OCI-LY3 (cell line): ENCODE measurements at regions not wholly inside any gene's neighbourhood (a gene's known extent, or its start where the extent isn't known, plus 50 kb on each side); places are given as distances from the start of the nearest gene placed in this dataset.

ENCODE experiments used
- H2AFZ ChIP-seq: fragments of 200-600, 300-600 bp; shearing (Covaris generic); 2 replicates; pipeline ENCODE4 v1.6.0; 2014; ENCODE audit warnings: antibody characterized with exemption, low read depth, low read length
- H3K27ac ChIP-seq: fragments of 200-600, 300-600 bp; sonication (generic); 2 replicates; pipeline ENCODE4 v1.5.1; 2014; ENCODE audit warnings: mild to moderate bottlenecking, low read length, moderate library complexity, mixed read lengths
- H3K27me3 ChIP-seq: fragments of 200-600, 300-600 bp; sonication (generic); 2 replicates; pipeline ENCODE4 v1.6.1; 2014; ENCODE audit warnings: low read depth, low read length, mixed read lengths
- H3K36me3 ChIP-seq: fragments of 200-600, 300-600 bp; sonication (generic); replicated peaks from 2 replicates; pipeline ENCODE3; 2014; ENCODE audit warnings: low read depth, low read length, mixed read lengths
- H3K4me1 ChIP-seq: fragments of 300-600, 200-600 bp; sonication (generic); 2 replicates; pipeline ENCODE4 v1.6.1; 2014; ENCODE audit warnings: low read length, mixed read lengths
- H3K4me2 ChIP-seq: fragments of 200-600, 300-600 bp; sonication (generic); 2 replicates; pipeline ENCODE4 v1.6.1; 2014; ENCODE audit warnings: low read length, mixed read lengths
- H3K4me3 ChIP-seq: fragments of 300-600, 200-600 bp; sonication (generic); 2 replicates; pipeline ENCODE4 v1.5.1; 2014; ENCODE audit warnings: antibody characterized with exemption, mild to moderate bottlenecking, low read length, moderate library complexity
- H3K79me2 ChIP-seq: fragments of 300-600, 200-600 bp; shearing (Covaris generic); 2 replicates; pipeline ENCODE4 v1.6.1; 2014; ENCODE audit warnings: mild to moderate bottlenecking, low read length, mixed read lengths
- H3K9ac ChIP-seq: fragments of 300-600, 200-600 bp; shearing (Covaris generic); 2 replicates; pipeline ENCODE4 v1.6.0; 2014; ENCODE audit warnings: mild to moderate bottlenecking, low read length, moderate library complexity
- H3K9me3 ChIP-seq: fragments of 200-600, 300-600 bp; shearing (Covaris generic); 2 replicates; pipeline ENCODE4 v1.6.1; 2014; ENCODE audit warnings: low read length, mixed read lengths; ENCODE audit not compliant: insufficient read depth
- H4K20me1 ChIP-seq: fragments of 200-600, 300-600 bp; sonication (generic); 2 replicates; pipeline ENCODE4 v1.6.1; 2016; ENCODE audit warnings: low read length, mixed read lengths; ENCODE audit not compliant: insufficient read depth
- EZH2phosphoT487 ChIP-seq: fragments of 200-600 bp; shearing (Covaris generic); IDR thresholded peaks from 2 replicates; pipeline ENCODE4 v1.6.1; 2018; ENCODE audit warnings: antibody characterized with exemption, mixed run types, low read depth
- TF ChIP-seq, protein P1 (sequence below): fragments of 200-600, 300-600 bp; sonication (generic); IDR thresholded peaks from 2 replicates; pipeline ENCODE4 v1.5.1; 2014; ENCODE audit warnings: antibody characterized with exemption, low read length, low read depth

DNA sequence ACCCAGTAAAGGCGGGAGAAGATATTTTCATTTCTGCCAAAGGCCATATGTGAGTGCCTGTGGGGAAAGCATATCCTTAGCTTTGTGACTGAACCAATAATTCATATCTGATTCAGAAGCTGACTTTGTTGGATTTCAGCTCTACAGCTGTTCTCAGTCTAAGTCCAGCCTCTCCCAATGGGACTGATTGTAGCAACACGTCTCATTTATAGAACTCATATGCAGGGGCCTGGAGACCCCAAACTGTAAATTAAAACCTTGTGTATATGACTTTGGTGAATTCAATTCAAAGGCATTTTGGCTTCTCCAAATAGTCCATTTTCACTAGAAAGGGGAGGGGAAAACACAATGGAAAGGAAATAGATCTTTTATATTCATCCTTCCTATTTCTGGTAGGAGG is 250.4 kb upstream of the SORL1-AS1 start:
- no peak for TF ChIP-seq EZH2phosphoT487
- TF ChIP-seq, protein P1, sequence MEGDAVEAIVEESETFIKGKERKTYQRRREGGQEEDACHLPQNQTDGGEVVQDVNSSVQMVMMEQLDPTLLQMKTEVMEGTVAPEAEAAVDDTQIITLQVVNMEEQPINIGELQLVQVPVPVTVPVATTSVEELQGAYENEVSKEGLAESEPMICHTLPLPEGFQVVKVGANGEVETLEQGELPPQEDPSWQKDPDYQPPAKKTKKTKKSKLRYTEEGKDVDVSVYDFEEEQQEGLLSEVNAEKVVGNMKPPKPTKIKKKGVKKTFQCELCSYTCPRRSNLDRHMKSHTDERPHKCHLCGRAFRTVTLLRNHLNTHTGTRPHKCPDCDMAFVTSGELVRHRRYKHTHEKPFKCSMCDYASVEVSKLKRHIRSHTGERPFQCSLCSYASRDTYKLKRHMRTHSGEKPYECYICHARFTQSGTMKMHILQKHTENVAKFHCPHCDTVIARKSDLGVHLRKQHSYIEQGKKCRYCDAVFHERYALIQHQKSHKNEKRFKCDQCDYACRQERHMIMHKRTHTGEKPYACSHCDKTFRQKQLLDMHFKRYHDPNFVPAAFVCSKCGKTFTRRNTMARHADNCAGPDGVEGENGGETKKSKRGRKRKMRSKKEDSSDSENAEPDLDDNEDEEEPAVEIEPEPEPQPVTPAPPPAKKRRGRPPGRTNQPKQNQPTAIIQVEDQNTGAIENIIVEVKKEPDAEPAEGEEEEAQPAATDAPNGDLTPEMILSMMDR: no peak
- Histone ChIP-seq H3K27me3 (peaks cover 20% of the 10 kb centered on the region; the same call in 1 of the 2 replicates), H3K4me2 (no peak overlapping the region), H3K27ac (no peak overlapping the region), H3K79me2 (no peaks in the 10 kb centered on the region), H2AFZ (no peak overlapping the region), H3K4me1 (no peaks in the 10 kb centered on the region), H3K9me3 (no peaks in the 10 kb centered on the region), H3K36me3 (no peaks in the 10 kb centered on the region), H3K4me3 (no peak overlapping the region), H3K9ac (no peak overlapping the region), H4K20me1 (no peaks in the 10 kb centered on the region)

- Histone ChIP-seq H3K4me2 (no peak overlapping the region), H3K4me1 (no peaks in the 10 kb centered on the region), H3K9ac (no peak overlapping the region), H3K27me3 (peaks cover 20% of the 10 kb centered on the region; the same call in 1 of the 2 replicates), H2AFZ (no peak overlapping the region), H3K27ac (no peak overlapping the region), H3K79me2 (no peaks in the 10 kb centered on the region), H4K20me1 (no peaks in the 10 kb centered on the region), H3K4me3 (no peak overlapping the region), H3K36me3 (no peaks in the 10 kb centered on the region), H3K9me3 (no peaks in the 10 kb centered on the region)
- TF ChIP-seq, protein P1: no peak
- TF ChIP-seq EZH2phosphoT487: no peak
These were observed 248.2 kb upstream of the SORL1-AS1 start for GRCh38 chr11:121700968-121701367.

- Histone ChIP-seq H3K4me1 (no peaks in the 10 kb centered on the region), H3K79me2 (no peaks in the 10 kb centered on the region), H3K9ac (no peak overlapping the region), H3K4me2 (no peak overlapping the region), H3K36me3 (no peaks in the 10 kb centered on the region), H4K20me1 (no peaks in the 10 kb centered on the region), H3K4me3 (no peak overlapping the region), H3K27ac (no peak overlapping the region), H2AFZ (no peak overlapping the region), H3K27me3 (peaks cover 20% of the 10 kb centered on the region; the same call in 1 of the 2 replicates), H3K9me3 (no peaks in the 10 kb centered on the region)
- TF ChIP-seq EZH2phosphoT487: no peak
- TF ChIP-seq, protein P1: no peak
These were observed 247.0 kb upstream of the SORL1-AS1 start for GRCh38 chr11:121699801-121700200.

DNA sequence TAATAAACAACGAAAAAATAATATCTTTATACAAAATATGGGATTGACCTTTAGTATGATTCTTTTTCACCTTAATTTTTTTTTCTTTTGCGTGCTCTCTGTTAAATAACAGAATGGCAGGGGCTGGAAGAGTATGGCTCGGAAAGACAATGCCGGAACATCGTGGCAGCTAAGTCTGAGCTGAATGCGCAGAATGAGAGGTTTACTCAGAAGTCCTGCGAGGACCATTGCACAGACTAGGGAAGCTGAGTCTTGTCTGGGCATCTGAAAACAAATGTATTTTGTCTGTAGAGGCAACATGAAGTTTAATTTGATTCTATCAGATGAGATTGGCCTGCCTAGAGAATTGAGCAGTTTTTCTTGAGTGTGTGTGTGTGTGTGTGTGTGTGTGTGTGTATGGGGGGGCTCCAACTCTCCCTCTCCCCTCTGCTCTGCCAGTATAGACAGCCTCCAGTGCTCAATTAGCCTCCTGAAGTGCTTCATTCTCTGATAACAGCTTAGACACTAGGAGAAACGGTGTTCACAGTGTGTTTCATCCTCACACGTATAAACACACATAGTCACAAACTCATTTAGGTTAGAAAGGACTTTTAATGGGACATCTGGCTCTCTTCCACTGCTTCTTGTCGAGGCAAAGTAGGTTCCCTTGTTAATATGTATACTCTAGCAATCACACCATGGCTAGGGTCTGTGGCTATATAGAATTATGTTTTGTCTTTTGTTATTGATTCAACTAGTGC is 244.3 kb upstream of the SORL1-AS1 start:
- H3K27ac ChIP-seq: no peak overlapping the region
- no peak overlapping the region for H3K4me2 ChIP-seq
- H3K4me3 ChIP-seq: no peak overlapping the region
- no peak overlapping the region for H2AFZ ChIP-seq
- peaks cover 10% of the 10 kb centered on the region; the same call in 1 of the 2 replicates for H3K27me3 ChIP-seq
- H3K79me2 ChIP-seq: no peaks in the 10 kb centered on the region
- H4K20me1 ChIP-seq: no peaks in the 10 kb centered on the region
- no peaks in the 10 kb centered on the region for H3K36me3 ChIP-seq
- H3K9ac ChIP-seq: no peak overlapping the region
- H3K4me1 ChIP-seq: no peaks in the 10 kb centered on the region
- H3K9me3 ChIP-seq: no peaks in the 10 kb centered on the region
- TF ChIP-seq, protein P1: no peak
- TF ChIP-seq EZH2phosphoT487: no peak
